SK-N-SH (cell line): ENCODE measurements at regions not wholly inside any gene's neighbourhood (a gene's known extent, or its start where the extent isn't known, plus 50 kb on each side); places are given as distances from the start of the nearest gene placed in this dataset.

Source experiments
- CTCF ChIA-PET: fragments of 300-600, 350-600 bp; formaldehyde crosslinking; extraction: SDS; loops from one replicate; lab custom pipeline; 2021; lab: Yijun Ruan, JAX
- POLR2A ChIA-PET: fragments of 350-600 bp; sonication (Branson Sonifier 250); formaldehyde crosslinking; extraction: SDS; loops from one replicate; lab custom pipeline; 2020; ENCODE audit warnings: antibody characterized with exemption, inconsistent platforms; lab: Yijun Ruan, JAX
- DNase-seq: peaks from one replicate; pipeline ENCODE4 v3.0.0; 2012
- H2AFZ ChIP-seq: fragments of 200-600 bp; sonication (generic); 2 replicates; pipeline ENCODE4 v1.8.1; 2016; ENCODE audit warnings: antibody characterized with exemption, mild to moderate bottlenecking, low read depth
- H3F3A ChIP-seq: fragments of 200-600 bp; sonication (generic); replicated peaks from 2 replicates; pipeline ENCODE3; 2016; ENCODE audit warnings: antibody characterized with exemption, mild to moderate bottlenecking; ENCODE audit not compliant: insufficient read depth
- H3K27ac ChIP-seq, 2 experiments: fragments of 200-500 bp in 1 of 2; fragments of 200-600 bp in 1 of 2; sonication (Bioruptor generic) in 1 of 2; sonication (generic), shearing (Covaris generic) in 1 of 2; 2 replicates each; pipeline versions ENCODE4 v1.5.1 to v1.6.1; 2014 to 2016; ENCODE audit warnings: low read depth in 2 of 2, inconsistent platforms in 1 of 2, low read length in 1 of 2, mild to moderate bottlenecking in 1 of 2, mixed read lengths in 1 of 2
- H3K27me3 ChIP-seq: fragments of 200-600 bp; sonication (generic), shearing (Covaris generic); 2 replicates; pipeline ENCODE4 v1.6.1; 2016; ENCODE audit warnings: mixed run types; ENCODE audit not compliant: insufficient read depth
- H3K36me3 ChIP-seq, 2 experiments: fragments of 200-500 bp in 1 of 2; fragments of 200-600 bp in 1 of 2; sonication (Bioruptor generic) in 1 of 2; sonication (generic) in 1 of 2; replicated peaks in 1 of 2; 2 replicates each; pipeline versions ENCODE3 to v1.5.1; 2014 to 2016; ENCODE audit warnings: low read length in 1 of 2, mild to moderate bottlenecking in 1 of 2; ENCODE audit not compliant: insufficient read depth in 2 of 2, control insufficient read depth in 1 of 2
- H3K4me1 ChIP-seq, 2 experiments: fragments of 200-500 bp in 1 of 2; fragments of 200-600 bp in 1 of 2; sonication (Bioruptor generic) in 1 of 2; sonication (generic), shearing (Covaris generic) in 1 of 2; 2 replicates each; pipeline versions ENCODE4 v1.5.1 to v1.6.1; 2014 to 2016; ENCODE audit warnings: low read depth in 1 of 2, low read length in 1 of 2, mixed run types in 1 of 2; ENCODE audit not compliant: insufficient read depth in 2 of 2, control insufficient read depth in 1 of 2
- H3K4me2 ChIP-seq: fragments of 200-600 bp; sonication (generic), shearing (Covaris generic); 2 replicates; pipeline ENCODE4 v1.6.1; 2017; ENCODE audit warnings: mixed run types
- H3K4me3 ChIP-seq, 2 experiments: fragments of 200-500 bp in 1 of 2; fragments of 200-600 bp in 1 of 2; sonication (Bioruptor generic) in 1 of 2; sonication (generic), shearing (Covaris generic) in 1 of 2; 2 replicates each; pipeline versions ENCODE4 v1.5.1 to v1.8.1; 2014 to 2016; ENCODE audit warnings: low read depth in 2 of 2, inconsistent platforms in 1 of 2, low read length in 1 of 2, mild to moderate bottlenecking in 1 of 2, mixed read lengths in 1 of 2, moderate library complexity in 1 of 2
- H3K79me2 ChIP-seq: fragments of 200-600 bp; sonication (generic); 2 replicates; pipeline ENCODE4 v1.8.1; 2017; ENCODE audit warnings: mild to moderate bottlenecking; ENCODE audit not compliant: insufficient read depth
- H3K9ac ChIP-seq: fragments of 200-600 bp; sonication (generic); 2 replicates; pipeline ENCODE4 v1.6.1; 2017; ENCODE audit warnings: mixed run types
- H3K9me2 ChIP-seq: fragments of 200-600 bp; sonication (generic); 2 replicates; pipeline ENCODE4 v1.6.1; 2017; ENCODE audit warnings: mixed run types
- H3K9me3 ChIP-seq: fragments of 200-600 bp; sonication (generic); 2 replicates; pipeline ENCODE4 v1.6.1; 2017; ENCODE audit warnings: mixed run types, mild to moderate bottlenecking, moderate library complexity
- H4K20me1 ChIP-seq: fragments of 200-600 bp; sonication (generic); 2 replicates; pipeline ENCODE4 v1.6.1; 2017; ENCODE audit warnings: mild to moderate bottlenecking, mixed run types; ENCODE audit not compliant: insufficient read depth
- CHD2 ChIP-seq: fragments of 150-350 bp; IDR thresholded peaks from 2 replicates; pipeline ENCODE4 v1.6.1; 2018; ENCODE audit warnings: low read length; ENCODE audit not compliant: partially characterized antibody
- ELF1 ChIP-seq: IDR thresholded peaks from 2 replicates; pipeline ENCODE4 v1.4.0; 2012
- FOXM1 ChIP-seq: IDR thresholded peaks from 2 replicates; pipeline ENCODE4 v1.4.0; 2012; ENCODE audit warnings: low read depth, mild to moderate bottlenecking
- GABPA ChIP-seq: IDR thresholded peaks from 2 replicates; pipeline ENCODE4 v1.4.0; 2012; ENCODE audit warnings: low read depth, mild to moderate bottlenecking
- JUND ChIP-seq: IDR thresholded peaks from 2 replicates; pipeline ENCODE4 v1.4.0; 2012
- MEF2A ChIP-seq: IDR thresholded peaks from 2 replicates; pipeline ENCODE4 v1.4.0; 2012; ENCODE audit warnings: low read depth, borderline replicate concordance
- NFIC ChIP-seq: IDR thresholded peaks from 2 replicates; pipeline ENCODE4 v1.4.0; 2012; ENCODE audit warnings: borderline replicate concordance
- NRF1 ChIP-seq: IDR thresholded peaks from 2 replicates; pipeline ENCODE4 v1.6.1; 2012; ENCODE audit warnings: low read depth, mild to moderate bottlenecking, low read length
- SIN3A ChIP-seq: IDR thresholded peaks from 2 replicates; pipeline ENCODE4 v1.6.1; 2012; ENCODE audit warnings: low read depth, mild to moderate bottlenecking, low read length, moderate library complexity, borderline replicate concordance
- TAF1 ChIP-seq: IDR thresholded peaks from 2 replicates; pipeline ENCODE4 v1.6.1; 2012; ENCODE audit warnings: low read depth, mild to moderate bottlenecking, low read length, moderate library complexity, borderline replicate concordance
- YY1 ChIP-seq: IDR thresholded peaks from 2 replicates; pipeline ENCODE4 v1.4.0; 2012; ENCODE audit warnings: low read depth, mild to moderate bottlenecking
- WGBS: methylation state at CpG from one replicate; pipeline ENCODE4 v1.1.6; 2017; ENCODE audit warnings: low lambda C conversion rate; 5-methylcytosine and 5-hydroxymethylcytosine counted together
- TF ChIP-seq, protein P1 (sequence below): fragments of 200-600 bp; sonication (generic); IDR thresholded peaks from 2 replicates; pipeline ENCODE4 v1.6.1; 2017; ENCODE audit warnings: antibody characterized with exemption, mild to moderate bottlenecking, moderate library complexity
- TF ChIP-seq, protein P2 (sequence below): IDR thresholded peaks from 2 replicates; pipeline ENCODE4 v1.4.0; 2012; ENCODE audit warnings: low read depth, borderline replicate concordance
- TF ChIP-seq, protein P3 (sequence below): IDR thresholded peaks from 2 replicates; pipeline ENCODE4 v1.4.0; 2012; ENCODE audit warnings: low read depth, borderline replicate concordance

DNA sequence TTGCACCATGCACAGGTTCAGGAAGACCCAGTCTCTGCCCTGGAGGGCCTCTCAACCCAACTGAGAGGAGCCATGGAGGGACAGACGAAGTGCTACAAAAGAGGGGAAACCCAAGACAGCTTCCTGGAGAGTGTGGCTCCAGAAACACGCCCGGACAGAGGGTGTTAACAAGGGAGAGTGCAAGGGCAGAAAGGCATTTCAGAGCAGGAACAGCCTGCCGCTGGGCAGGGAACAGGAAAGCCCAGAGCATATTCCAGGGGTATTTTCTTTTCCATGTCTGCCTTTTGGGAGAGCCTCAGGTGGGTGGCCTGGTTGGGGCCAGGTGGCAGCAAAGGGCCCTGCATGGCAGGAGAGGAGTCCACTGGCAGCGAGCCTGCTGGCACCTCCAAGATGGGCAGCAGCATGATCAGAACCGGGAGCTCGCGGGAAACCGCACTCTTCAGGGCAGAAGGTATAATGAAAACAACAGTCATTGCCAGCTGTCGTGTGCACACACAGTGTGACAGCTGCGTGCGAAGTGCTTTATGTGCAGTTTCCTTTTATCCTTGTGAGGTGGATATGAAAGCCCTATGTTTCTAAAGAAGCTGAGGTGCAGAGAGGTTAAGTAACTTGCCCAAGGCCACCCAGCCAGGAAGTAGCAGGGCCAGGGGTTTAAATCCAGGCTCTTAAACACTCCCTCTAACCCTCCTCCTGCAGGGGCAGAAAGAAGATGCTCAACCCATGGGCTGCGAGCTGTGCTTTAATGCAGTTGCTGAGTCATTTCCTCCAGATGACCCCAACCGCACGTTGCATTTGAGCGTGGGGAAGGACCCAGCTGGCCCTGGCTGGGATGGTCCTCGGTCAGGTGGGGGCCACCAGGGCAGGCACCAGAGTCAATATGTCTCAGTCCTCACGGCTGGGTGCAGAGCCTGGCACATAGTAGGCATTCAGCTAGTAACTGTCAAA is 128.6 kb downstream of the OAT start:
- ChIA-PET CTCF (interaction anchor here (1.4 to 2.5 kb wide), 3 partner anchors 23 to 295 kb away, joined by 3 to 8 read pairs (median 6); no protein-coding TSS in a partner anchor), POLR2A (no interaction called here)
- Histone ChIP-seq H3K4me1 (peaks cover 0 to 19% of the 10 kb centered on the region in 2 experiments; a peak in 1 of 4 replicates), H2AFZ (no peak overlapping the region), H3K79me2 (no peaks in the 10 kb centered on the region), H4K20me1 (no peaks in the 10 kb centered on the region), H3K9ac (no peak overlapping the region), H3K4me2 (no peak overlapping the region), H3F3A (no peaks in the 10 kb centered on the region), H3K4me3 (no peak overlapping the region), H3K9me2 (no peaks in the 10 kb centered on the region), H3K9me3 (no peaks in the 10 kb centered on the region), H3K27ac (no peak overlapping the region), H3K36me3 (no peaks in the 10 kb centered on the region), H3K27me3 (no peaks in the 10 kb centered on the region)
- TF ChIP-seq, protein P1, sequence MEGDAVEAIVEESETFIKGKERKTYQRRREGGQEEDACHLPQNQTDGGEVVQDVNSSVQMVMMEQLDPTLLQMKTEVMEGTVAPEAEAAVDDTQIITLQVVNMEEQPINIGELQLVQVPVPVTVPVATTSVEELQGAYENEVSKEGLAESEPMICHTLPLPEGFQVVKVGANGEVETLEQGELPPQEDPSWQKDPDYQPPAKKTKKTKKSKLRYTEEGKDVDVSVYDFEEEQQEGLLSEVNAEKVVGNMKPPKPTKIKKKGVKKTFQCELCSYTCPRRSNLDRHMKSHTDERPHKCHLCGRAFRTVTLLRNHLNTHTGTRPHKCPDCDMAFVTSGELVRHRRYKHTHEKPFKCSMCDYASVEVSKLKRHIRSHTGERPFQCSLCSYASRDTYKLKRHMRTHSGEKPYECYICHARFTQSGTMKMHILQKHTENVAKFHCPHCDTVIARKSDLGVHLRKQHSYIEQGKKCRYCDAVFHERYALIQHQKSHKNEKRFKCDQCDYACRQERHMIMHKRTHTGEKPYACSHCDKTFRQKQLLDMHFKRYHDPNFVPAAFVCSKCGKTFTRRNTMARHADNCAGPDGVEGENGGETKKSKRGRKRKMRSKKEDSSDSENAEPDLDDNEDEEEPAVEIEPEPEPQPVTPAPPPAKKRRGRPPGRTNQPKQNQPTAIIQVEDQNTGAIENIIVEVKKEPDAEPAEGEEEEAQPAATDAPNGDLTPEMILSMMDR, result no peak
- WGBS, result 47% methylated on average over 18 of the region's 18 CpGs
- no peak for DNase-seq

DNA sequence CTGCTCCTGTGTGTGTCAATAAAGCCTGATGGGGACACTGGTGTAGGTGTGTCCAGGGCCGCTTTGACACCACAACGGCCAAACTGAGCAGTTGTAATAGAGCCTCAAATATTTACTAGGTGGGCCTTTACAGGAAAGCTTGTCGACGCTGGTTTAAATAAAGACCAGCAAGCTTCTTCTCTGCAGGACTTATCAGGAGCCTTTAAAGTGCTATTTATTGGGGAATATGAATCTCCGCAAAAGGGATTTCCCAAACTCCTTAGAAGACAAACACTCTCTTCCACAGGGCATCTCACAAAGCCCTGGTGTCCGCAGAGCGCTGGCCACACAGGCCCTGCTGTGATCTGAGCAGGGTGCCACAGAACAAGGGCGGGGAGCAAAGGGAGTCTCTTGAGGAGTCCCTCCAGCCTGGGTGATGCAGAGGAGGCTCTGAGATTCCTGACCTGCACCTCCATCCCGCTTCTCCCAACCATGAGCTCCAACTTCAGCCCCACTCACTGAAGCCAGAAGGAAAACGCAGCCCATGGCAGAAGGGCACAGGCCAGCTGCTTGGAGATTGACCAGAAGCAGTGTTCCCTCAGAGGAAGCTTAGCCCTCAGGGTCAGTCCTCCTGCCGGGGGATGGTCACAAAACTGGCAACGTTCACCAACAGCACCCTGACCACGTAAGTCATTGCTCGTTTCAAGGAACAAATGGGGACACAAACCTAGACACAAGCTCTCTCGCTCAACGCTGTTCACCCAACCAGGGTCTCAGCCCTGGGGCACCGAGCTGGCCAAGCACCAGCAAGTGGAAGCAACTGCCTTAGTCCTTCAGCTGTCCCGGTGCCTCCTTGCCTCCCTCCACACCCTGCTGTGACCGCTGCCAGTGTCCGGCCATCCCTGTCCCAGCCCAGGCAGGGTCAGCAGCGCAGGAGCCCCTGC is 129.5 kb downstream of the OAT start:
- Histone ChIP-seq H3F3A (no peaks in the 10 kb centered on the region), H2AFZ (no peak overlapping the region), H3K9me3 (no peaks in the 10 kb centered on the region), H3K36me3 (no peaks in the 10 kb centered on the region), H3K27me3 (no peaks in the 10 kb centered on the region), H3K4me2 (no peak overlapping the region), H3K4me3 (no peak overlapping the region), H3K4me1 (peaks cover 0 to 15% of the 10 kb centered on the region in 2 experiments; a peak in 2 of 4 replicates), H3K79me2 (no peaks in the 10 kb centered on the region), H3K9me2 (no peaks in the 10 kb centered on the region), H3K27ac (no peak overlapping the region), H3K9ac (no peak overlapping the region), H4K20me1 (no peaks in the 10 kb centered on the region)
- TF ChIP-seq JUND (no peak), CHD2 (no peak), GABPA (no peak), MEF2A (no peak), NFIC (no peak), FOXM1 (no peak), YY1 (no peak), SIN3A (no peak), ELF1 (no peak), NRF1 (no peak), TAF1 (no peak)
- TF ChIP-seq, protein P2, sequence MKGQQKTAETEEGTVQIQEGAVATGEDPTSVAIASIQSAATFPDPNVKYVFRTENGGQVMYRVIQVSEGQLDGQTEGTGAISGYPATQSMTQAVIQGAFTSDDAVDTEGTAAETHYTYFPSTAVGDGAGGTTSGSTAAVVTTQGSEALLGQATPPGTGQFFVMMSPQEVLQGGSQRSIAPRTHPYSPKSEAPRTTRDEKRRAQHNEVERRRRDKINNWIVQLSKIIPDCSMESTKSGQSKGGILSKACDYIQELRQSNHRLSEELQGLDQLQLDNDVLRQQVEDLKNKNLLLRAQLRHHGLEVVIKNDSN, result no peak
- TF ChIP-seq, protein P3, sequence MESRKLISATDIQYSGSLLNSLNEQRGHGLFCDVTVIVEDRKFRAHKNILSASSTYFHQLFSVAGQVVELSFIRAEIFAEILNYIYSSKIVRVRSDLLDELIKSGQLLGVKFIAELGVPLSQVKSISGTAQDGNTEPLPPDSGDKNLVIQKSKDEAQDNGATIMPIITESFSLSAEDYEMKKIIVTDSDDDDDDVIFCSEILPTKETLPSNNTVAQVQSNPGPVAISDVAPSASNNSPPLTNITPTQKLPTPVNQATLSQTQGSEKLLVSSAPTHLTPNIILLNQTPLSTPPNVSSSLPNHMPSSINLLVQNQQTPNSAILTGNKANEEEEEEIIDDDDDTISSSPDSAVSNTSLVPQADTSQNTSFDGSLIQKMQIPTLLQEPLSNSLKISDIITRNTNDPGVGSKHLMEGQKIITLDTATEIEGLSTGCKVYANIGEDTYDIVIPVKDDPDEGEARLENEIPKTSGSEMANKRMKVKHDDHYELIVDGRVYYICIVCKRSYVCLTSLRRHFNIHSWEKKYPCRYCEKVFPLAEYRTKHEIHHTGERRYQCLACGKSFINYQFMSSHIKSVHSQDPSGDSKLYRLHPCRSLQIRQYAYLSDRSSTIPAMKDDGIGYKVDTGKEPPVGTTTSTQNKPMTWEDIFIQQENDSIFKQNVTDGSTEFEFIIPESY, result no peak
- ChIA-PET POLR2A (no interaction called here), CTCF (interaction anchor here (1.2 to 2.5 kb wide), 4 partner anchors 23 to 294 kb away, joined by 3 to 8 read pairs (median 4); no protein-coding TSS in a partner anchor)
- no peak for DNase-seq
- WGBS, result 55% methylated on average over 13 of the region's 21 CpGs
